ENCODE measurements at regions not wholly inside any gene's neighbourhood (a gene's known extent, or its start where the extent isn't known, plus 50 kb on each side); places are given as distances from the start of the nearest gene placed in this dataset.

- TF ChIP-seq CTCF (IDR thresholded peaks at IDR 0.05) (no peak), EZH2 (IDR thresholded peaks at IDR 0.05) (no peak), EZH2phosphoT487 (IDR thresholded peaks at IDR 0.05) (no peak)
Observed at GRCh38 chr2:4188561-4188960, 485.2 kb downstream of the DCDC2C start.

Measured in neural progenitor cell (in vitro differentiated cells).